HG03097 (cell line): ENCODE measurements at regions not wholly inside any gene's neighbourhood (a gene's known extent, or its start where the extent isn't known, plus 50 kb on each side); places are given as distances from the start of the nearest gene placed in this dataset.

Experiments
- ATAC-seq: cut with Tn5 transposase; IDR thresholded peaks from one replicate; pipeline ENCODE4 v1.9.1; 2021; ENCODE audit not compliant: unreplicated experiment, low FRiP score

- ATAC-seq, result no peak
Observed at GRCh38 chr14:98944989-98945388, 327.0 kb downstream of the BCL11B start.

- no peak for ATAC-seq
Observed at GRCh38 chr14:98945611-98946570, 326.1 kb downstream of the BCL11B start.

- ATAC-seq, result no peak
Observed at GRCh38 chr14:98946940-98947339, 325.1 kb downstream of the BCL11B start.

DNA sequence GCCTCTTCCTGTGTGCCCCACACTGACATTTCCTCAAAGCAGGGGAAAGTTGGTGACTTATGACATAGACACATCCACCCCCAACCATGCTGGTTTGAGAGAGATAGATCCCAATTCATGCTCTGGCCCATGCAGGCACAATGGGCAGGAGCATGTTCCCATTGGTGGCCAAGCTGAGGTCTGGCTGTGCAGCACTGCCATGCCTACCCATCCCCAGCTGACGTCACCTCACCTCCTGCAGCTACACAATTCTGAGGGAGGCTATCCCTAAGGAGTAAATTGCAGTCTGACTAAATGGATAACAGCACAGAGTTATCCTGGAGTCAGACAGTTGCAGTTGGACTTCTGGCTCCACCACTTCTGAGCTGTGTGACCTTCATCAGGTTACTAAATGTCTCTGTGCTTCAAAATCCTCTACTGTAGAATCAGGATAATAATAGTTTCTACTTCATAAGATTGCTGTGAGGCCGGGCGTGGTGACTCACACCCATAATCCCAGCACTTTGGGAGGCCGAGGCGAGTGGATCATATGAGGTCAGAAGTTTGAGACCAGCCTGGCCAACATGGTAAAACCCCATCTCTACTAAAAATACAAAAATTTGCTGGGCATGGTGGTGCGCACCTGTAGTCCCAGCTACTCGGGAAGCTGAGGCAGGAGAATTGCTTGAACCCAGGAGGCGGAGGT is 323.9 kb downstream of the BCL11B start:
- ATAC-seq, result no peak

DNA sequence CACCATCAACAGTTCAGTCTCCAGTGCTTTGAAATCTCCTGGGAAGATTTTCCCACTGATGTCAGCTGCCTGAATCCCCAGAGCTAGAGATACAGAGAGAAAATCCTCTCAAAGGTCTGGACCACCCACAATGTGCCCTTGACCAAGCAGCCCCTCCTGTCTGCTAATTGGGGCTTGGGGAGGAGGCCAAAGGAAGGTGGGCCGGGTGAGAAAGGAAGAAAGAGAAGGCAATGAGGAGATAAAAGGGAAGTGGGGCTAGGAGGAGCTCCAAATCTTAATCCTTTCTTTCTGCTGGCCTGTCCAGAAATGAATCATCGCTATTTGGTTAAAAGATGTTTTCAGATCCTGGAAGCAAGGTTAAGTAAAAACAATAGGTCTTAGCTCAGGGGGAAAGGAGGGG is 322.9 kb downstream of the BCL11B start:
- no peak for ATAC-seq

DNA sequence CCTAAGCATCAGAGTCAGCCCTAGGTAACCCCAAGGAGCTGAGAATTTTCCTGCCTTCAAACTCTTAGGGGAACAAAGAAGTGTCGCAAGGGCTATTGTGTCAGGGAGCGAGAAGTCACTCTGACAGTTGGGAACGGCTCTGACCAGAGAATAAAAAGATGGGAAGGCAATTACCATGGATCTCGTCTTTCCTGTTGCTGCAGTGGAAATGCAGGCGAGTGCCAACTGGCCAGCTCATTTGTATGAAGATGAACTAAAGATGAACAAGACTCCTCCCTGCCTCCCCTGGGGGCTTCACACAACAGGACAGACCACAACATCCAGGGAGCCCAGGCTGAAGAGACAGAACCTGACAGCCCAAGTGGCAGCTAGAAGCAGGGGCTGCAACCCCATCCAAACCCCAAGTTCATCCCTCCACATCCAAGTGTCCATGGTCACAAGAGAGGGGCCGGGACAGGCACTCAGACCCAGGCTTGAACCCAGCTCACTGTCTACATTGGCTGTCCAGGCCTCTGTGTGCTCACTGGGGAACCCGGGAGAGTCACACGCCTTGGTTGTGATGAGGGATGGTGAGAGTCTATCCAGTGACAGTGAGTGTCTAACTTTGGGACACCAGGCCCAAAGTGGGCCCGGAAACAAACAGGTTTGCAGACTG is 322.4 kb downstream of the BCL11B start:
- ATAC-seq, result no peak

DNA sequence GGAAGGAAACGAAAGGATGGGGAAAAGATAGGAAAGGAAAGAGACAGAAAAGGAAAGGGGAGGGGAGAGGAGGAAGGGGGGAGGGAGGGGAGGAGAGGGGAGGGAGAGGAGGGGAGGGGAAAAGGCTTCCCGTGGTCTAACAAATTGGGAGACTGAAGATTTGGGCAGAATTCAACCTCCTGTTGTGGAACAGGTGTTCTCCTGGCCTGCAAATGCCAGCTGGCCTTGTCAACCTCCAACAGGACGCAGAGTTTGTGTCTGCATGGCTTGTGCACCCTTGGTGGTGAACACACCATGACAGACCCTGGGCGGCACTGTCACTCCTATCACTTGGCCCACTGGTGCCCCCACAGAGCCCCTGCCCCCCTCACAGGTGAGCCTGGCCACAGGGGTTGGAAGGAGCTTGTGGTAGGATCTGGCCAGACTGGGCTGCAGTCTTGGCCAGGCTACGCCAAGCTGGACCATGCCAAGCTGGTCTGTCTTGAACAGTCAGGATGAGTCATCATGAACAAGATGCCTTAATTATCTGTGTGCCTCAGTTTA is 321.6 kb downstream of the BCL11B start:
- ATAC-seq, result no peak

DNA sequence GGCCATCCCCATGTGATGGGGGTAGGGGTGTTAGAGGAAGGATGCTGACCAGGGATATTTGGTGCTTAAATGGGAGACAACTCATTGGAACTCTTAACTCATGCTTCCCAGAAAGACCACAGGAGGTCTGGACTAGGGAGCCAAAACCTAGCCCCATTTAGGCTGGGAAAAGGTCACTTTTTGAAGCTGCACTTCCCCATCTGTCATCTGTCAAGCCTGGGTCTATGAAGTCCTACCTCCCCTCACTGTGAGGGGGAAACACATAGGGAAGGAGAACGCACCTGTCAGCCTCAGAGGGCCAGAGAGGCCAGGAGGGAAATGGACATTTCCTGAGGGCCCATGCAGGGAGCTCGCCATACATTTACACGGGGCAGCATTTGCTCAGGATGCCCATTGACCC is 321.0 kb downstream of the BCL11B start:
- no peak for ATAC-seq

- no peak for ATAC-seq
Observed at GRCh38 chr14:98951521-98952152, 320.4 kb downstream of the BCL11B start.

GRCh38 chr14:98952593-98953350 is 319.2 kb downstream of the BCL11B start:
- ATAC-seq, result no peak

DNA sequence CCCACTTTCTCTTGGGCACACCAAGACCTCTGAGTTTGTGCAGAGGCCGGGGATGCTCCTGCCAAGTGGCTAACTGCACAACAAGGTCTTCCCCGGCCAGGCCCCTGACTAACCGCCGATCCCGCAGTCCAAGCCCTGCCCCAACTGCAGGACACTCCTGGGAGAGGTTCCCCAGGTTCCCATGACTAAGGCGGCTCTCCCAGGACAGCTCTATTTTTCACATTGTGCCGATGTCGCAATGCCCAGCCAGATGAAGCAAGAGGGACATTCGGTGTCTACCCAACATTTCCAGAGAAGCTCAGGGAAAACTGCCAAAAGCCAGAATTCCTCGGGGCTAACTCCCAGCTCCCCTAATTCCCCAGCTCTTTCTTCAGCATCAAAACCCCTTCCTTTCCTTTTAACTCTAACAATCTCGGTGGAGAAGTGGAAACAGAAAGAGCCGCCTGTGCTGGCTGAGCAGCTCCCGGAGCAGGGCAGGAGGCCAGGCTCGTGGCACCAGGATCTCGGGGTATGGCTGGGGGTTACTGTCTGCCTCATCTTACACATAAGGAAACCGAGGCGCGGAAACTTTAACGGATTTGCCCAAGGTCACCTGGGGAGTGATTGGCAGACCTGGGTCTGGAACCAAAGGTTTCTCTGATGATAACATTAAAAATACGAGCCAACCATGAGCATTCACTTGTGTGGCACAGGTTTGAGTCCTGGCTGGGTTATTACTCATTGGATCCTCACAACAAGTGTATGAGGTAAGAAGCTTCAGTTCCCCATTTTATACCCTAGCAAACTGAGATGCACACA is 318.2 kb downstream of the BCL11B start:
- no peak for ATAC-seq

DNA sequence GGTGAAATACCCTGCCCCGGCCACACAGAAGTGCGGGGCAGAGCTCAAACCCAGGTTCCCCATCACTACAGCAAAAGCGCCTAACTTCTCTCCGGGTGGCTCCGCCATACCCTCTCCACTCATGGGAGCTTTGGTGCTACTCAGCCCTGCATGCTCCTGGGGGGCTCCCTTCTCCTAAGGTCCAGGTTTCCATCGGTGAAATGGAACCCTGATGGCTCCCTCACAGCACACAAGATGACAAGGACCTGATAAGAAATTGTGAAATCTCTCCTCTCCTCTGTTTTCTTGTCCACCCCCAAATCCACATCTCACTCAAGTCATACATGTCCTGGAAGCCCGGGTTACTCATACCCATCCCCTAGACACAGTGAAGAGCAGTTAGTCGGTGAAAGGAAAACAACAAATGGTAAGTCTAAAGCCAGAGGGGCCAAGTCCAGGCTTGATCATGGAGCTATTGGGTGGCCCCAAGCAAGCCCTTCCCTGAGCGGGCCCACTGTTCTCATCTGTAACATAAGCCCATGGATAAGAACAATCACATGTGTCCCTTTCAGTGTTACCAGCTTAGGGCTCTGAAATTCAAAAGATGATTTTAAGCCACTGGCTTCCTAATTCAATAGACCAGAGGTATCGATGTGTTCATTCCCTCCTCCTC is 317.5 kb downstream of the BCL11B start:
- no peak for ATAC-seq

DNA sequence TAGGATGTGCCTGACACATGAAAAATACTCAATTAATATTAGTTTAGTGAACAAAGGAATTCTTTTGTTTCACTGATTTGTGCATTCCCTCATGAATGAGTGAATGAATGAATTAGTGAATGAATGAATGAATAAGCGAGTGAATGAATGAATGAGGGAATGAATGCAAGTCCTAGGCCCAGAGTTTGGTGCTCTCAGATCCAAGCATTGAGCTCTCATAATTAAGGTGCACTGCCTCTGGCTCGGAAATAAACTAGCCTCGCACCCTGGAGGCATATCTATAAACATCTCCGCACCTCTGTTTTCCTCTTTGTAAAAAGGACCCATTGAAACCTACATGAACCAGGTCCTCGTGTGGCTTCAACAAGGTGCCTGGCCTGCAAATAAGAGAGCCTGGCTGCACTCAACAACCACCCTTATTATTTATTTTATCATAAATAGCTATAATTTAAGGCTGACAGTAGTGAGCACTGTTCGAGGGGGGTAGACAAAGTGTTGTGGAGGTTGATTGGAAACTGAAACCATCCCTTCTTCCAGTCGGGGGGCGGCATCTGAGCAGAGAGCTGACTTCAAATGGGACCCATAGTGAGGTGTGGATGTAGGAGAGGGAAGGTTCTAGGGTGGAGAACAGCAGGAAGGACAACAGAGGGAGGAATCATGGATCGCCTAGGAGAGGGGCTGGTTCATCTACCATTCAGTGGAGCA is 316.8 kb downstream of the BCL11B start:
- ATAC-seq, result no peak

DNA sequence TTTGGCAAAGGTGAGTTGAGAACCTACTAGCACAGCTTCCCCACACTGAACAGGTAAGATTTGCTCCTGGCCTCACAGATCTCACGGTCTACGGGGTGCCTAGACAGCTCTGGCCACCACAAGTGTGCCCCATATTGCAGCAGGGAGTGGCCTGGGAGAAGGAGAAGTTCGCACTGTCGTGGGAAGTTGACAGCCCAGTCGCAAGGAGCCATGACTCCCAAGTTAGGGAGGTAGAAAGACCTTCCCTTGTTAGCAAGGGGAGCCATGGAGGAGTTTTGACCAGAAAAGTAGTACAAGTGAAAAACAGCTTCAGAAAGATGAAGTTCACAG is 316.3 kb downstream of the BCL11B start:
- ATAC-seq, result no peak

GRCh38 chr14:98956181-98956580 is 315.8 kb downstream of the BCL11B start:
- ATAC-seq, result no peak

DNA sequence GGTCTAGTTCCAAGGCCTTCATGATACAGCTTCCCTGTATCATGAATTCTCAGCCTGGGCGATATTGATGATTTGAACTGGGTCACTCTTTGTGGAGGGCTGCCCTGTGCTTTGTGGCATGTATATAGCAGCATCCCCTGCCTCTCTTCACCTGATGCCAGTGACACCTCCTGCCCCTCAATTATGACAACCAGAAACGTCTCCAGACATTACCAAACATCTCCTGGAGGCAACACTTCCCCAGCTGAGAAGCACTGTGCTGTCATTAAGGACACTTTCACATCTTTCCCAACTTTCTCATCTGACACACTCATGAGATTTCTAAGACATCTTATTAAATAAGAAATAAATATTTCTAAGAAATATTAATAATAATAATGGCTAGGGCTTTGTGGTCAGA is 315.3 kb downstream of the BCL11B start:
- no peak for ATAC-seq

DNA sequence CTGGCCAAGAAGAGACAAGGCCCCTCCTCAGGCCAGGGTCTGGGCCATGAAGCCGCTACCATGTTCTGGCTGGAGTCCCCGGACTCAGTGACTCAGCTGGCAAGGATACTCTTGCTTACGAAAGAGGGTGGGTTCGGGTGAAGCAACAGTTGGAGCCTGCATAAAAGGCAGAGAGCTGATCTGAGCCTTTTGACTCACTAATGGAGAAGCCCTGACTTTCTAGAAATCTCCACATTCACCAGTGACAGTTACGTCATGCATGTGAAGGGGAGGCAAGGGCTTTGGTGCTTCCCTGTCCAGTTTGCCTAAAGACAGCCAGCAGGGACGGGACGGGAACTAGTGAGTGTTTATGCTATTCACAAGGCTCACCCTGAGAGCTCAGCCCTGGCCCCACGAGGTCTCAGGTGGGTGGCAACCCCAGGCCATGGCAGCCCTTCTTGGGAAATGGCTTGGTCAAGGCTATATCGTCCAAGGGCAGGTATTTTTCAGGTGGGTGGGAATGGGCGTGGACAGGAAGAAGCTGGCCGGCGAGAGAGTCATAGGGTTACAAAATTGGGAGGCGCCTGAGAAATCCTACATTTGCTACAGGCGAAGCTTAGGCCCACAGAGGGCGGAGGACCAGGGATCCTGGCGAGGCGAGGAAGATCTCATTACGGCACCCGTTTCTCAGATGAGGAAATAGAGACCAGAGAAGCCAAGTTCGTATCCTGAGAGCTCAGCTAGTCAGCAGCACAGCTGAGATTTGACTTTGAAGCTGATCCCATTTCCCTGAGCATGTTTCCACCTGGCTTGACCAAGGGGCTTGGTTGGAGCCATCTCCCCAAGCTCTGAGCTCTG is 314.6 kb downstream of the BCL11B start:
- no peak for ATAC-seq
